Epithelial cell of esophagus (primary cell): ENCODE measurements at regions not wholly inside any gene's neighbourhood (a gene's known extent, or its start where the extent isn't known, plus 50 kb on each side); places are given as distances from the start of the nearest gene placed in this dataset.

Source experiments
- DNase-seq: peaks from one replicate; pipeline ENCODE4 v3.0.0; 2010; ENCODE audit warnings: low read depth
- H3K4me3 ChIP-seq: 2 replicates; pipeline ENCODE4 v1.5.1; 2011; ENCODE audit warnings: mild to moderate bottlenecking, low read length, control low read depth
- TF ChIP-seq, protein P1 (sequence below): IDR thresholded peaks from 2 replicates; pipeline ENCODE4 v1.5.1; 2011; ENCODE audit warnings: low read depth, mild to moderate bottlenecking, low read length, control low read depth, inconsistent platforms; ENCODE audit not compliant: insufficient read depth; ENCODE audit errors: missing control alignments

DNA sequence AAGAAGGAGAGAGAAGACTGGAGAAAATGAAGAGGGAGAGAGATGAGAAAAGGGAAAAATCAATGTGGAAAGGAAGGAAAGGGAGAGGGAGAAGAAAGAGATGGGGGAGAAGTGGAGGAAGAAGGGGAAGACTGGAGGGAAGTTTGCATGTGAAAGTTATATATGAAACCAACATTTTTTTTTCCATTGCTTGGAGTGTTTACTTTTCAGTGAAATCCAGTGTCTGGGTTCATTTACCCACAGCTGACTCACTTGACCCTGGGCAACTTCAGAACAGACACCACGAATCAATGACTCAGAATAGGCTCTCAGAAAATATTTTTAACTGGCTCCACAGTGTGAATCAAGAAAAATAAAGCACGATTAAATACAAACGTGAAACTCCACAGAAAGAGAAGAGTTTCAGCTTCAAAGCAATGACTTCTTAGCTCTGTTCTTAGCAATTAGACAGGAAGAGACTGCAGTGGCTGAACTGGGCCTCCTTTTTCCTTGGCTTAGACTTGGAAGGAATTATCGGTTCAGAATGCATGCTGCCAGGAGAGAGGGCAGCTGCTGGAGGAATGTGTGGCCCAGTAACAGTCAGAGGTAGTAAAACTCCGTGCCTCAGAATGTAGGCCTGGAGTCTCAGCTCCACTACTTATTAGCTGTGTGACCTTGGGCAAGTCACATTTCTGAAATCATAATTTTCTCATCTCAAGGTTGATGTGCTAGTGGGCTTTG, 237.5 kb downstream of the MIAT start:
- peak; percentile 89 for DNase-seq
- TF ChIP-seq, protein P1, sequence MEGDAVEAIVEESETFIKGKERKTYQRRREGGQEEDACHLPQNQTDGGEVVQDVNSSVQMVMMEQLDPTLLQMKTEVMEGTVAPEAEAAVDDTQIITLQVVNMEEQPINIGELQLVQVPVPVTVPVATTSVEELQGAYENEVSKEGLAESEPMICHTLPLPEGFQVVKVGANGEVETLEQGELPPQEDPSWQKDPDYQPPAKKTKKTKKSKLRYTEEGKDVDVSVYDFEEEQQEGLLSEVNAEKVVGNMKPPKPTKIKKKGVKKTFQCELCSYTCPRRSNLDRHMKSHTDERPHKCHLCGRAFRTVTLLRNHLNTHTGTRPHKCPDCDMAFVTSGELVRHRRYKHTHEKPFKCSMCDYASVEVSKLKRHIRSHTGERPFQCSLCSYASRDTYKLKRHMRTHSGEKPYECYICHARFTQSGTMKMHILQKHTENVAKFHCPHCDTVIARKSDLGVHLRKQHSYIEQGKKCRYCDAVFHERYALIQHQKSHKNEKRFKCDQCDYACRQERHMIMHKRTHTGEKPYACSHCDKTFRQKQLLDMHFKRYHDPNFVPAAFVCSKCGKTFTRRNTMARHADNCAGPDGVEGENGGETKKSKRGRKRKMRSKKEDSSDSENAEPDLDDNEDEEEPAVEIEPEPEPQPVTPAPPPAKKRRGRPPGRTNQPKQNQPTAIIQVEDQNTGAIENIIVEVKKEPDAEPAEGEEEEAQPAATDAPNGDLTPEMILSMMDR = no peak
- no peak overlapping the region for H3K4me3 ChIP-seq

DNA sequence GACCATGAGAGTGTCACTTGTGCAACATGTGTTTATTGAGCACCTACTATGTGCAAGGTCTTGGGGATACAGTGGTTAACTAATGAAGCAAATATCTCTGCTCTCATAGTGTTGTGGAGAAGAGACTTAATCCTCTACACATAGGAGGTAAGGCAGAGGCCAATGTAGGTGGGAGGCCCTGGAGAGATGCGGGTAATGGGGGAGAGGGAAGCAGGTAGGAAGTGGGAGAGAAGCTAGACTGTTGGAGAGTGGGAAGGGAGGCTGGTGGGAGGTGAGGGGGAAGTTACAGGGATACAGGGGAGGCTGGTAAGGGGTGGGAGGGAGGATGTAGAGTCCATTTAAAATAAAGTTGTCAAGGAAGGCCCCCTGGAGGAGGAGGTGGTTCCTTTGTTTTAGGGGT, 240.0 kb downstream of the MIAT start:
- no peak for DNase-seq
- TF ChIP-seq, protein P1 = no peak
- H3K4me3 ChIP-seq = no peak overlapping the region

DNA sequence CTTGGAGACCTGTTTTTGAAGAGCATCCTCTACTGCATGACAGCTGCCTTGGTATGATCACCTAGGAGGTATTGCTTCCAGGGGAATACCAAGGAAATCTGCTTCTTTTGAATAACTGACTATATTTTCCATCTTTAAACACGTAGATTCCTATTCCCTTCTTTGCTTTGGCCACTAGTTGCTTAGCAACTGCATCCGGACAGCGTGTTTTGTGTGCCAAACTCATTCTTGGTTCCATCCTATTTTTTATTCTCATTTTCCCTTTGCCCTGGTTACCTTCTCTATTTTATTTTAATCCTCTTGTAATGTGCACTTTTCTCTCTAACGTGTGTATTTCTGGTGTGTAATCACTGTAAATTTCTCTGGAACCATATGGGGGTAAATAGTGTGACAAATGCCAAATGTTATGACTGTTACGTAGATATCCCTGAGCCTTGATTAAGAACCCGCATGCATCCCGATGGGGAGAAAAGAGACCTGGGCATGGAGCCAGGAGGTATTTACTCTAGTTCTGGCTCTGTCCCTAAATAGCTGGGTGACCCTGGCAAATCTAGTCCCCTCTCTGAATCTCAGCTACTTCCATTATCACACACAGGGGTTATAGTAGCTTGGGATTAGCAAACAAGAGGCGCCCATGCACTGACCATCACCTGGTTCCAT, 241.7 kb downstream of the MIAT start:
- DNase-seq = no peak
- TF ChIP-seq, protein P1 = no peak
- H3K4me3 ChIP-seq = no peak overlapping the region

GRCh38 chr22:26900787-26901186, 243.4 kb downstream of the MIAT start:
- no peak for DNase-seq
- TF ChIP-seq, protein P1 = no peak
- no peak overlapping the region for H3K4me3 ChIP-seq

DNA sequence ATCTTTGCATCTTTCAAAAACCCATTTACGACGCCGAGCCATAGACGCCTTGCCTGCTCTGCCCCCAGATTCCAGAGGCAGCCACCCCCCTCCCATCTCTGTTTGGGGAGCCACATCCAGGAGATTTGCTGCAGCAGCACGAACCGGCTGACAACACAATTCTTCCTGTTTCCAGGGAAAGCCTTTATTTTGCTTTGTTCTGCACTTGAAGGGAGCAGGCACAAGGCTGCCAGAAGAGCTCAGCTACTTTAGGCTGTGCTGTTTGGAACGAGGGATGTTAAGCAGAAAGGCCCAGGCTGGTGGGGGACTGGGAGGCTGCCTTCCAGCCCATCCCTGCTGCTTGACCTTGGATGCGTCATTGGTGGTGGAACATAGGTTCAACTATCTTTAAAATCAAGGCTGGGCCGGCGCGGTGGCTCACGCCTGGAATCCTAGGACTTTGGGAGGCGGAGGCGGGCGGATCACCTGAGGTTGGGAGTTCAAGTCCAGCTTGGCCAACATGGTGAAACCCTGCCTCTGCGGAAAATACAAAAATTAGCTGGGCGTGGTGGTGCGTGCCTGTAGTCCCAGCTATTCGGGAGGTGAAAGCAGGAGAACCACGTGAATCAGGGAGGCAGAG, 243.9 kb downstream of the MIAT start:
- DNase-seq = no peak
- TF ChIP-seq, protein P1 = no peak
- H3K4me3 ChIP-seq = no peak overlapping the region

DNA sequence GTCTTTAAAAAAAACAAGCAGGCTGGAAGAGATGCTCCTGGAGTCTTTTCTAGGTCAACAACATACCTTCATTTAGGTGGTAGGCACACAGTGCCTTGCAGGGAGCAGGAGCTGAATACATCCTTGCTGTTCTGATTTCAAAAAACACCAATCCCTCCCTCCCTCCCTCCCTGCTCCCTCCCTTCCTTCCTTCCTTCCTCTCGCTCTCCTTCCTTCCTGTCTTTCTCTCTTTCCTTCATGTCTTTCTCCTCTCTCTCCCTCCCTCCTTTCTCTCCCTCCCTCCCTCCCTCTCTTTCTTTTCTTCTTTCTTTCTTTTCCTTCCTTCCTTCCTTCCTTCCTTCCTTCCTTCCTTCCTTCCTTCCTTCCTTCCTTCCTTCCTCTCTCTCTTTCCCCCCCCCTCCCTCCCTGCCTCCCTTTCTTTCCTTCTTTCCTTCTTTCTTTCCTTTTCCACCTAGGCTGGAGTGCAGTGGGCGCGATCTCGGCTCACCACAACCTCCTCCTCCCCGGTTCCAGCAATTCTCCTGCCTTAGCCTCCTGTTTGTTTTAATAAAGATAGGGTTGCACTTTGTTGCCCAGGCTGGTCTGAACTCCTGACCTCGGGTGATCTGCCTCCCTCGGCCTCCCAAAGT, 245.1 kb downstream of the MIAT start:
- TF ChIP-seq, protein P1 = no peak
- no peak for DNase-seq
- H3K4me3 ChIP-seq = no peak overlapping the region
